ENCODE measurements at regions not wholly inside any gene's neighbourhood (a gene's known extent, or its start where the extent isn't known, plus 50 kb on each side); places are given as distances from the start of the nearest gene placed in this dataset.

DNA sequence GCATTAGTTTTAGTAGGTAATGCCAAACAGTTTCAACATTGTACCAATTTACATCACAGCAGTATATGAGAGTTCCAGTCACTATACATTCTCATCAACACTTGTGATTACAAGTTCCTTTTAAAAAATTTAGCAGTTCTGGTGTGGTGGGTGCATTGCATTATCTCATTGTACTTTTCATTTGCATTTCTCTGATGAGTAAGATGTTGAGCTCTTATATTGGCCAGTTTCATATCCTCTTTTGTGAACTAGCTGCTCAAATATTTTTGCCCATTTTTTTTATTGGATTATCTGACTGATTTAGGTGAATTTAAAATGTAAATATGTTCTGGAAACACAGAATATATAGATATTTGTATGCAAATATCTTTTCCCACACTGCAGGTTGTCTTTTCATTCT is 160.9 kb upstream of the NR3C1 start:
- no peaks in the 10 kb centered on the region for H3K9me3 ChIP-seq (ENCODE audit: control extremely low read depth in 1 of 5, control insufficient read depth in 4 of 5, insufficient read depth in 2 of 5, low read depth in 1 of 5, low read length in 4 of 5)
- no peak overlapping the region for H3K27ac ChIP-seq (ENCODE audit: insufficient read depth in 1 of 2, low read depth in 1 of 2, low read length in 2 of 2, poor library complexity in 1 of 2, severe bottlenecking in 2 of 2)
- no peaks in the 10 kb centered on the region for H3K27me3 ChIP-seq (replicated peaks in 2 of 5; ENCODE audit: control insufficient read depth in 4 of 5, insufficient read depth in 5 of 5, low read length in 4 of 5)
- no peaks in the 10 kb centered on the region for H3K36me3 ChIP-seq (ENCODE audit: control insufficient read depth in 4 of 4, insufficient read depth in 4 of 4, low read length in 3 of 4)
- DNase-seq = peak in 1 of 3 donors; percentile 22
- ChIA-PET CTCF (no interaction called here), POLR2A (no interaction called here)
- H3K4me3 ChIP-seq (ENCODE audit: control insufficient read depth in 1 of 7, extremely low read depth in 1 of 7, insufficient read depth in 4 of 7, low read depth in 2 of 7, low read length in 6 of 7) = no peak overlapping the region
- H3K4me1 ChIP-seq (ENCODE audit: control extremely low read depth in 1 of 4, control insufficient read depth in 4 of 4, insufficient read depth in 4 of 4, low read length in 3 of 4) = no peaks in the 10 kb centered on the region

GRCh38 chr5:143562935-143563334 is 159.4 kb upstream of the NR3C1 start:
- H3K9me3 ChIP-seq (ENCODE audit: control extremely low read depth in 1 of 5, control insufficient read depth in 4 of 5, insufficient read depth in 2 of 5, low read depth in 1 of 5, low read length in 4 of 5) = no peaks in the 10 kb centered on the region
- H3K27ac ChIP-seq (ENCODE audit: insufficient read depth in 1 of 2, low read depth in 1 of 2, low read length in 2 of 2, poor library complexity in 1 of 2, severe bottlenecking in 2 of 2) = no peak overlapping the region
- H3K4me1 ChIP-seq (ENCODE audit: control extremely low read depth in 1 of 4, control insufficient read depth in 4 of 4, insufficient read depth in 4 of 4, low read length in 3 of 4) = no peaks in the 10 kb centered on the region
- H3K27me3 ChIP-seq (replicated peaks in 2 of 5; ENCODE audit: control insufficient read depth in 4 of 5, insufficient read depth in 5 of 5, low read length in 4 of 5) = no peaks in the 10 kb centered on the region
- POLR2A ChIA-PET = no interaction called here
- DNase-seq = no peak
- no peak overlapping the region for H3K4me3 ChIP-seq (ENCODE audit: control insufficient read depth in 1 of 7, extremely low read depth in 1 of 7, insufficient read depth in 4 of 7, low read depth in 2 of 7, low read length in 6 of 7)
- CTCF ChIA-PET = no interaction called here
- WGBS (ENCODE audit: insufficient coverage) = 100% methylated on average over 2 of the region's 4 CpGs
- H3K36me3 ChIP-seq (ENCODE audit: control insufficient read depth in 4 of 4, insufficient read depth in 4 of 4, low read length in 3 of 4) = no peaks in the 10 kb centered on the region

DNA sequence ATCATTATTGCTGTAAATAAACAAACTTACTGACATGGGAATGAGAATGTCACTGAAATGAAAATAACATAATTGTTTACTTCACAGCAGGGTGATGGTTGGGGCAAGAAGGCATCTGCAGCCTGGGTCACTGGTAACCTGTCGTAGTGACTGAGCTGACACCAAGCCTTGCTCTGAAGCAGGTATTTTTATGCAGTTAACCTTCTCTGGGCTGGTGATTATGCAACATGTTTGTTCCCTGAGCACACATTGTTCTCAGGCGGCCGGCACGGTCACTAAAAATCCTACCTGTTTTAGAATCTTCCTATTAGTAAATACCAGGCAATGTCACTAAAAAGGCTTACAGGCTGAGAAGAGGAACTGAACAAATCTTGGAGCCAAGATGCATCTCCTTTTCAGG is 157.7 kb upstream of the NR3C1 start:
- Histone ChIP-seq H3K4me3 (ENCODE audit: control insufficient read depth in 1 of 7, extremely low read depth in 1 of 7, insufficient read depth in 4 of 7, low read depth in 2 of 7, low read length in 6 of 7) (no peak overlapping the region), H3K27me3 (replicated peaks in 2 of 5; ENCODE audit: control insufficient read depth in 4 of 5, insufficient read depth in 5 of 5, low read length in 4 of 5) (no peaks in the 10 kb centered on the region), H3K9me3 (ENCODE audit: control extremely low read depth in 1 of 5, control insufficient read depth in 4 of 5, insufficient read depth in 2 of 5, low read depth in 1 of 5, low read length in 4 of 5) (no peaks in the 10 kb centered on the region), H3K36me3 (ENCODE audit: control insufficient read depth in 4 of 4, insufficient read depth in 4 of 4, low read length in 3 of 4) (no peaks in the 10 kb centered on the region), H3K4me1 (ENCODE audit: control extremely low read depth in 1 of 4, control insufficient read depth in 4 of 4, insufficient read depth in 4 of 4, low read length in 3 of 4) (no peaks in the 10 kb centered on the region), H3K27ac (ENCODE audit: insufficient read depth in 1 of 2, low read depth in 1 of 2, low read length in 2 of 2, poor library complexity in 1 of 2, severe bottlenecking in 2 of 2) (no peak overlapping the region)
- ChIA-PET CTCF (interaction anchor here (0.6 kb wide), 1 partner anchor 11 kb away, joined by 3 read pairs; no protein-coding TSS in a partner anchor), POLR2A (no interaction called here)
- DNase-seq = no peak
- 93% methylated on average over 4 of the region's 4 CpGs for WGBS (ENCODE audit: insufficient coverage)

- H3K36me3 ChIP-seq (ENCODE audit: control insufficient read depth in 4 of 4, insufficient read depth in 4 of 4, low read length in 3 of 4) = no peaks in the 10 kb centered on the region
- DNase-seq = no peak
- no peak overlapping the region for H3K27ac ChIP-seq (ENCODE audit: insufficient read depth in 1 of 2, low read depth in 1 of 2, low read length in 2 of 2, poor library complexity in 1 of 2, severe bottlenecking in 2 of 2)
- no peak overlapping the region for H3K4me3 ChIP-seq (ENCODE audit: control insufficient read depth in 1 of 7, extremely low read depth in 1 of 7, insufficient read depth in 4 of 7, low read depth in 2 of 7, low read length in 6 of 7)
- no peaks in the 10 kb centered on the region for H3K4me1 ChIP-seq (ENCODE audit: control extremely low read depth in 1 of 4, control insufficient read depth in 4 of 4, insufficient read depth in 4 of 4, low read length in 3 of 4)
- WGBS (ENCODE audit: insufficient coverage) = no CpG with 5 or more reads among the region's 1 CpG
- ChIA-PET POLR2A (no interaction called here), CTCF (no interaction called here)
- H3K9me3 ChIP-seq (ENCODE audit: control extremely low read depth in 1 of 5, control insufficient read depth in 4 of 5, insufficient read depth in 2 of 5, low read depth in 1 of 5, low read length in 4 of 5) = no peaks in the 10 kb centered on the region
- no peaks in the 10 kb centered on the region for H3K27me3 ChIP-seq (replicated peaks in 2 of 5; ENCODE audit: control insufficient read depth in 4 of 5, insufficient read depth in 5 of 5, low read length in 4 of 5)
Observed at GRCh38 chr5:143560378-143560777, 156.9 kb upstream of the NR3C1 start.

DNA sequence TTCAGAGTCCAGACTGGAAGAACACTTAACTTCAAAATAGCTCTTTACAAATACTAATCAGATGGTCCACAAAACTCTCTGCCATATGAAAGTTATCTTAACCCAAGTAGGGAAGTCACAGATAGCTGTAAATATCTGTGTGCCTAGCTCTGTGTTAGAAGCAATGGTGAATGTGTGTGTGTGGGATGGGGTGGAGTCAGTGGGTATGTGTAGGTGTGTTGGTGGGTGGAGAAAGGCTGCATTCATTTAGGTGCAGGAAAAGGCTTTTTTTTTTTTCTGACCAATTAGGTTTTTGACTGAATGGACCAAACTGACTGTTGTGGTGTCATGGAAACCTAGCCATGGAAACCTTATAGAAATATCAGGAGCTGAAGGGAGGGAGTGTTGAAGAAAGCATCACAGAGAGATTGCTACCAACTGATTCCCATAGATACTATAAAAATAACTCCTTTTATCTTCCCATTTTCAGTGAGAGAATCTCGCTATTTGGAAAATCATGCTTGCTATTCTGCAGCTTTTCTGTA is 156.2 kb upstream of the NR3C1 start:
- no peaks in the 10 kb centered on the region for H3K9me3 ChIP-seq (ENCODE audit: control extremely low read depth in 1 of 5, control insufficient read depth in 4 of 5, insufficient read depth in 2 of 5, low read depth in 1 of 5, low read length in 4 of 5)
- DNase-seq = no peak
- no peaks in the 10 kb centered on the region for H3K27me3 ChIP-seq (replicated peaks in 2 of 5; ENCODE audit: control insufficient read depth in 4 of 5, insufficient read depth in 5 of 5, low read length in 4 of 5)
- no peaks in the 10 kb centered on the region for H3K4me1 ChIP-seq (ENCODE audit: control extremely low read depth in 1 of 4, control insufficient read depth in 4 of 4, insufficient read depth in 4 of 4, low read length in 3 of 4)
- H3K4me3 ChIP-seq (ENCODE audit: control insufficient read depth in 1 of 7, extremely low read depth in 1 of 7, insufficient read depth in 4 of 7, low read depth in 2 of 7, low read length in 6 of 7) = no peak overlapping the region
- no CpG with 5 or more reads among the region's 1 CpG for WGBS (ENCODE audit: insufficient coverage)
- no peak overlapping the region for H3K27ac ChIP-seq (ENCODE audit: insufficient read depth in 1 of 2, low read depth in 1 of 2, low read length in 2 of 2, poor library complexity in 1 of 2, severe bottlenecking in 2 of 2)
- no peaks in the 10 kb centered on the region for H3K36me3 ChIP-seq (ENCODE audit: control insufficient read depth in 4 of 4, insufficient read depth in 4 of 4, low read length in 3 of 4)
- POLR2A ChIA-PET = no interaction called here
- CTCF ChIA-PET = no interaction called here

- 100% methylated on average over 1 of the region's 1 CpG for WGBS (ENCODE audit: insufficient coverage)
- Histone ChIP-seq H3K9me3 (ENCODE audit: control extremely low read depth in 1 of 5, control insufficient read depth in 4 of 5, insufficient read depth in 2 of 5, low read depth in 1 of 5, low read length in 4 of 5) (no peaks in the 10 kb centered on the region), H3K36me3 (ENCODE audit: control insufficient read depth in 4 of 4, insufficient read depth in 4 of 4, low read length in 3 of 4) (no peaks in the 10 kb centered on the region), H3K27me3 (replicated peaks in 2 of 5; ENCODE audit: control insufficient read depth in 4 of 5, insufficient read depth in 5 of 5, low read length in 4 of 5) (no peaks in the 10 kb centered on the region), H3K27ac (ENCODE audit: insufficient read depth in 1 of 2, low read depth in 1 of 2, low read length in 2 of 2, poor library complexity in 1 of 2, severe bottlenecking in 2 of 2) (no peak overlapping the region), H3K4me3 (ENCODE audit: control insufficient read depth in 1 of 7, extremely low read depth in 1 of 7, insufficient read depth in 4 of 7, low read depth in 2 of 7, low read length in 6 of 7) (no peak overlapping the region), H3K4me1 (ENCODE audit: control extremely low read depth in 1 of 4, control insufficient read depth in 4 of 4, insufficient read depth in 4 of 4, low read length in 3 of 4) (no peaks in the 10 kb centered on the region)
- POLR2A ChIA-PET = no interaction called here
- CTCF ChIA-PET = no interaction called here
- no peak for DNase-seq
Observed at GRCh38 chr5:143558048-143558447, 154.6 kb upstream of the NR3C1 start.

GRCh38 chr5:143557061-143557818 is 153.8 kb upstream of the NR3C1 start:
- POLR2A ChIA-PET = no interaction called here
- Histone ChIP-seq H3K27ac (ENCODE audit: insufficient read depth in 1 of 2, low read depth in 1 of 2, low read length in 2 of 2, poor library complexity in 1 of 2, severe bottlenecking in 2 of 2) (no peak overlapping the region), H3K4me3 (ENCODE audit: control insufficient read depth in 1 of 7, extremely low read depth in 1 of 7, insufficient read depth in 4 of 7, low read depth in 2 of 7, low read length in 6 of 7) (no peak overlapping the region), H3K36me3 (ENCODE audit: control insufficient read depth in 4 of 4, insufficient read depth in 4 of 4, low read length in 3 of 4) (no peaks in the 10 kb centered on the region), H3K27me3 (replicated peaks in 2 of 5; ENCODE audit: control insufficient read depth in 4 of 5, insufficient read depth in 5 of 5, low read length in 4 of 5) (no peaks in the 10 kb centered on the region), H3K9me3 (ENCODE audit: control extremely low read depth in 1 of 5, control insufficient read depth in 4 of 5, insufficient read depth in 2 of 5, low read depth in 1 of 5, low read length in 4 of 5) (no peaks in the 10 kb centered on the region), H3K4me1 (ENCODE audit: control extremely low read depth in 1 of 4, control insufficient read depth in 4 of 4, insufficient read depth in 4 of 4, low read length in 3 of 4) (peaks cover 0 to 3% (median 0%) of the 10 kb centered on the region in 4 experiments)
- no CpG with 5 or more reads among the region's 3 CpGs for WGBS (ENCODE audit: insufficient coverage)
- no peak for DNase-seq
- CTCF ChIA-PET = no interaction called here

All from common myeloid progenitor, CD34-positive (primary cell).